Fibroblast of the aortic adventitia (primary cell): ENCODE measurements at regions not wholly inside any gene's neighbourhood (a gene's known extent, or its start where the extent isn't known, plus 50 kb on each side); places are given as distances from the start of the nearest gene placed in this dataset.
"Not testable (repeated sequence)": the region's sequence is repeated elsewhere in the genome, so short reads cannot be mapped to it uniquely, and the experiment has no call there.

Experiments
- DNase-seq: peaks from one replicate; pipeline ENCODE4 v3.0.0-alpha.2; 2010; ENCODE audit warnings: low read depth
- H3K4me3 ChIP-seq: 2 replicates; pipeline ENCODE4 v1.5.1; 2011; ENCODE audit warnings: low read depth, mild to moderate bottlenecking, control low read depth, low read length, moderate library complexity
- CTCF ChIP-seq: IDR thresholded peaks from 2 replicates; pipeline ENCODE4 v1.5.1; 2011; ENCODE audit warnings: mild to moderate bottlenecking, low read length, control low read depth, inconsistent platforms; ENCODE audit not compliant: insufficient read depth

GRCh38 chr13:107641574-107641973 lies 573.8 kb downstream of the LIG4 start:
- TF ChIP-seq CTCF = no peak
- no peak overlapping the region for H3K4me3 ChIP-seq
- DNase-seq = no peak

- no peak overlapping the region for H3K4me3 ChIP-seq
- no peak for TF ChIP-seq CTCF
- DNase-seq = no peak
Observed at GRCh38 chr13:107625648-107626047, 589.7 kb downstream of the LIG4 start.

GRCh38 chr13:107617527-107617926 lies 597.8 kb downstream of the LIG4 start:
- no peak for TF ChIP-seq CTCF
- DNase-seq = no peak
- no peak overlapping the region for H3K4me3 ChIP-seq

- DNase-seq = no peak
- TF ChIP-seq CTCF = no peak
- no peak overlapping the region for H3K4me3 ChIP-seq
Observed at GRCh38 chr13:107612376-107612775, 603.0 kb downstream of the LIG4 start.

- no peak overlapping the region for H3K4me3 ChIP-seq
- TF ChIP-seq CTCF = no peak
- no peak for DNase-seq
Observed at GRCh38 chr13:107608736-107609135, 606.6 kb downstream of the LIG4 start.

GRCh38 chr13:107600971-107601370 lies 614.4 kb downstream of the LIG4 start:
- no peak for TF ChIP-seq CTCF
- DNase-seq = no peak
- H3K4me3 ChIP-seq = no peak overlapping the region

- not testable (repeated sequence) for H3K4me3 ChIP-seq, DNase-seq
Observed at GRCh38 chr13:107596306-107596705, 619.0 kb downstream of the LIG4 start.
